Hepatocyte (in vitro differentiated cells): ENCODE measurements at regions not wholly inside any gene's neighbourhood (a gene's known extent, or its start where the extent isn't known, plus 50 kb on each side); places are given as distances from the start of the nearest gene placed in this dataset.

Source experiments
- CTCF ChIP-seq: fragments of 200-600 bp; sonication (generic); IDR thresholded peaks from 2 replicates; pipeline ENCODE4 v1.5.1; 2016; ENCODE audit warnings: antibody characterized with exemption, mild to moderate bottlenecking; ENCODE audit not compliant: poor library complexity
- EZH2 ChIP-seq: fragments of 200-600 bp; sonication (generic); IDR thresholded peaks from 2 replicates; pipeline ENCODE4 v1.6.1; 2016; ENCODE audit warnings: antibody characterized with exemption, mild to moderate bottlenecking, borderline replicate concordance

GRCh38 chrX:22329783-22330182 lies 57.1 kb downstream of the CBLL2 start:
- TF ChIP-seq CTCF (no peak), EZH2 (no peak)
